IMR-90 (cell line): ENCODE measurements at regions not wholly inside any gene's neighbourhood (a gene's known extent, or its start where the extent isn't known, plus 50 kb on each side); places are given as distances from the start of the nearest gene placed in this dataset.

Experiments used
- ATAC-seq: fragments of 200-7000 bp; cut with Tn5 transposase; 2 replicates; pipeline ENCODE4 v1.9.1; 2020; ENCODE audit warnings: low read depth, mild to moderate bottlenecking, moderate library complexity
- BruUV-seq: library from RNA; stranded (reverse); fragments of 400-500 nt; replicated peaks from 2 replicates; lab custom pipeline; 2021; lab: Mats Ljungman, UMichigan
- CTCF ChIA-PET: fragments of 300-600 bp; formaldehyde crosslinking; extraction: SDS; loops from one replicate; lab custom pipeline; 2021; ENCODE audit warnings: antibody characterized with exemption; lab: Yijun Ruan, JAX
- POLR2A ChIA-PET: fragments of 300-600 bp; sonication (Branson Sonifier 250); formaldehyde crosslinking; loops from one replicate; lab custom pipeline; 2022; ENCODE audit warnings: antibody characterized with exemption; ENCODE audit not compliant: unreplicated experiment; lab: Charles Lee
- DNase-seq: peaks from one replicate; pipeline ENCODE4 v3.0.0; 2013
- H2AFZ ChIP-seq: replicated peaks from 2 replicates; pipeline ENCODE3; 2013; ENCODE audit warnings: low read length, mild to moderate bottlenecking; ENCODE audit not compliant: poor library complexity
- H2AK5ac ChIP-seq: 2 replicates; pipeline ENCODE4 v1.6.1; 2013; ENCODE audit warnings: low read depth, low read length, inconsistent platforms
- H2AK9ac ChIP-seq: replicated peaks from 2 replicates; pipeline ENCODE3; 2013; ENCODE audit warnings: mild to moderate bottlenecking, low read depth, low read length, moderate library complexity; ENCODE audit not compliant: poor library complexity
- H2BK120ac ChIP-seq: 2 replicates; pipeline ENCODE4 v1.6.1; 2013; ENCODE audit warnings: low read depth, low read length, inconsistent platforms
- H2BK15ac ChIP-seq: 3 replicates; pipeline ENCODE4 v1.6.1; 2013; ENCODE audit warnings: low read depth, low read length, inconsistent platforms
- H2BK20ac ChIP-seq: 2 replicates; pipeline ENCODE4 v1.6.1; 2013; ENCODE audit warnings: low read depth, mild to moderate bottlenecking, inconsistent platforms, low read length, moderate library complexity
- H2BK5ac ChIP-seq: 2 replicates; pipeline ENCODE4 v1.6.1; 2013; ENCODE audit warnings: mild to moderate bottlenecking, low read depth, low read length, inconsistent platforms; ENCODE audit not compliant: poor library complexity, severe bottlenecking
- H3K14ac ChIP-seq: replicated peaks from 2 replicates; pipeline ENCODE4 v1.6.1; 2013; ENCODE audit warnings: low read depth, low read length, inconsistent platforms
- H3K18ac ChIP-seq: 2 replicates; pipeline ENCODE4 v1.6.1; 2013; ENCODE audit warnings: low read depth, low read length, control low read depth
- H3K23ac ChIP-seq: 2 replicates; pipeline ENCODE4 v1.6.1; 2013; ENCODE audit warnings: low read depth, low read length, inconsistent platforms
- H3K27ac ChIP-seq: 2 replicates; pipeline ENCODE4 v1.5.1; 2013; ENCODE audit warnings: mild to moderate bottlenecking, control low read depth, low read length; ENCODE audit not compliant: insufficient read depth
- H3K27me3 ChIP-seq: 2 replicates; pipeline ENCODE4 v1.6.1; 2013; ENCODE audit warnings: low read length; ENCODE audit not compliant: control insufficient read depth, insufficient read depth
- H3K36me3 ChIP-seq: 2 replicates; pipeline ENCODE4 v1.6.1; 2013; ENCODE audit warnings: low read length, mixed read lengths; ENCODE audit not compliant: control insufficient read depth, insufficient read depth
- H3K4ac ChIP-seq: 2 replicates; pipeline ENCODE4 v1.6.1; 2013; ENCODE audit warnings: low read depth, low read length, inconsistent platforms
- H3K4me1 ChIP-seq: 2 replicates; pipeline ENCODE4 v1.6.1; 2013; ENCODE audit warnings: low read length, mixed read lengths; ENCODE audit not compliant: control insufficient read depth, insufficient read depth
- H3K4me2 ChIP-seq: 2 replicates; pipeline ENCODE4 v1.6.1; 2013; ENCODE audit warnings: low read depth, mild to moderate bottlenecking, control low read depth, low read length, moderate library complexity
- H3K4me3 ChIP-seq: 2 replicates; pipeline ENCODE4 v1.5.1; 2013; ENCODE audit warnings: low read depth, mild to moderate bottlenecking, control low read depth, low read length, moderate library complexity; ENCODE audit not compliant: insufficient read depth
- H3K56ac ChIP-seq: 2 replicates; pipeline ENCODE4 v1.6.1; 2013; ENCODE audit warnings: low read length, inconsistent platforms; ENCODE audit not compliant: insufficient read depth; ENCODE audit errors: extremely low read depth
- H3K79me1 ChIP-seq, 2 experiments: 2 replicates each; pipeline ENCODE4 v1.6.1; 2013; ENCODE audit warnings: low read length in 2 of 2, inconsistent platforms in 1 of 2, low read depth in 1 of 2
- H3K9ac ChIP-seq: 2 replicates; pipeline ENCODE4 v1.6.1; 2013; ENCODE audit warnings: low read depth, low read length, control low read depth
- H3K9me1 ChIP-seq: 2 replicates; pipeline ENCODE4 v1.6.1; 2013; ENCODE audit warnings: low read length, inconsistent platforms; ENCODE audit not compliant: insufficient read depth
- H3K9me3 ChIP-seq: 2 replicates; pipeline ENCODE4 v1.6.1; 2013; ENCODE audit warnings: low read length; ENCODE audit not compliant: control insufficient read depth, insufficient read depth
- H4K20me1 ChIP-seq: 2 replicates; pipeline ENCODE4 v1.6.1; 2013; ENCODE audit warnings: low read length, inconsistent platforms; ENCODE audit not compliant: insufficient read depth
- H4K5ac ChIP-seq: 2 replicates; pipeline ENCODE4 v1.6.1; 2013; ENCODE audit warnings: mild to moderate bottlenecking, low read depth, low read length, control low read depth
- H4K8ac ChIP-seq, 2 experiments: 2 replicates each; pipeline ENCODE4 v1.6.1; 2013; ENCODE audit warnings: low read depth in 2 of 2, low read length in 2 of 2, control low read depth in 1 of 2, inconsistent platforms in 1 of 2
- H4K91ac ChIP-seq: 2 replicates; pipeline ENCODE4 v1.6.1; 2013; ENCODE audit warnings: low read depth, low read length, inconsistent platforms; ENCODE audit not compliant: insufficient read depth
- BHLHE40 ChIP-seq: fragments of 150-350 bp; IDR thresholded peaks from 2 replicates; pipeline ENCODE4 v1.6.1; 2016; ENCODE audit warnings: mild to moderate bottlenecking, low read depth, low read length
- CEBPB ChIP-seq: IDR thresholded peaks from 2 replicates; pipeline ENCODE4 v1.6.1; 2012; ENCODE audit warnings: low read depth, low read length, improper control_type of control experiment
- ELK1 ChIP-seq: fragments of 150-350 bp; IDR thresholded peaks from 2 replicates; pipeline ENCODE4 v1.6.1; 2016; ENCODE audit warnings: low read depth, mild to moderate bottlenecking, low read length, moderate library complexity, borderline replicate concordance
- FOS ChIP-seq: fragments of 150-350 bp; IDR thresholded peaks from 2 replicates; pipeline ENCODE4 v1.6.1; 2016; ENCODE audit warnings: low read depth, low read length
- MAFK ChIP-seq: IDR thresholded peaks from 2 replicates; pipeline ENCODE4 v1.6.1; 2012; ENCODE audit warnings: low read depth, low read length, improper control_type of control experiment
- MXI1 ChIP-seq: IDR thresholded peaks from 2 replicates; pipeline ENCODE4 v1.6.1; 2012; ENCODE audit warnings: low read depth, mild to moderate bottlenecking, low read length, moderate library complexity, borderline replicate concordance
- POLR2A ChIP-seq: IDR thresholded peaks from 2 replicates; pipeline ENCODE4 v1.6.1; 2012; ENCODE audit warnings: mild to moderate bottlenecking, low read depth, low read length
- RCOR1 ChIP-seq: IDR thresholded peaks from 2 replicates; pipeline ENCODE4 v1.6.1; 2012; ENCODE audit warnings: mild to moderate bottlenecking, low read length, improper control_type of control experiment; ENCODE audit not compliant: insufficient replicate concordance
- WGBS, 2 experiments: methylation state at CpG; one replicate each; pipeline versions ENCODE4 v1.1.5 to v1.1.7; 2013; ENCODE audit warnings: missing lambda C conversion rate in 2 of 2; ENCODE audit not compliant: insufficient read length in 1 of 2; ENCODE audit errors: extremely low coverage in 2 of 2; 5-methylcytosine and 5-hydroxymethylcytosine counted together
- dilution Hi-C: fragments of 300-500 bp; cut with HindIII; formaldehyde crosslinking; loops from one replicate; pipeline ENCODE4 v1.14.3; 2018; ENCODE audit warnings: low sequenced_read_pairs; ENCODE audit not compliant: unreplicated experiment
- in situ Hi-C: fragments of 300-500 bp; cut with MboI; formaldehyde crosslinking; loops from 3 replicates; pipeline ENCODE4 v1.14.3; 2019; ENCODE audit warnings: low sequenced_read_pairs, inconsistent platforms, mixed read lengths
- intact Hi-C: fragments of 100-400 bp; cut with micrococcal nuclease; formaldehyde crosslinking; loops from 2 replicates; pipeline ENCODE4 v1.10.0; 2022

GRCh38 chr10:63964406-63964805, 443.2 kb downstream of the REEP3 start:
- Histone ChIP-seq H2BK20ac (no peak overlapping the region), H3K56ac (no peak overlapping the region), H4K20me1 (no peaks in the 10 kb centered on the region), H3K9me1 (no peaks in the 10 kb centered on the region), H2AK9ac (no peak overlapping the region), H3K9ac (no peak overlapping the region), H3K4me1 (no peaks in the 10 kb centered on the region), H3K4ac (no peak overlapping the region), H3K27ac (no peak overlapping the region), H2BK5ac (no peak overlapping the region), H2BK120ac (no peak overlapping the region), H4K8ac (no peak overlapping the region), H3K18ac (no peak overlapping the region), H3K14ac (no peak overlapping the region), H3K9me3 (no peaks in the 10 kb centered on the region), H2AK5ac (no peak overlapping the region), H2BK15ac (no peak overlapping the region), H2AFZ (no peak overlapping the region), H3K27me3 (no peaks in the 10 kb centered on the region), H3K4me3 (no peak overlapping the region), H3K79me1 (no peaks in the 10 kb centered on the region), H3K23ac (no peak overlapping the region), H3K36me3 (no peaks in the 10 kb centered on the region), H3K4me2 (no peak overlapping the region), H4K5ac (no peak overlapping the region), H4K91ac (no peak overlapping the region)
- CTCF ChIA-PET, result no interaction called here
- POLR2A ChIA-PET, result no interaction called here
- no CpG with 5 or more reads among the region's 2 CpGs for WGBS, 2 experiments
- in situ Hi-C loops (no loop called here), intact Hi-C loops (no loop called here), dilution Hi-C loops (no loop called here)
- no peak for DNase-seq
- no TSS peak for BruUV-seq
- ATAC-seq, result no peak
- TF ChIP-seq BHLHE40 (no peak), POLR2A (no peak), ELK1 (no peak), CEBPB (no peak), MXI1 (no peak), RCOR1 (no peak), FOS (no peak), MAFK (no peak)
